Body of pancreas (tissue), 4 donors: ENCODE measurements at regions not wholly inside any gene's neighbourhood (a gene's known extent, or its start where the extent isn't known, plus 50 kb on each side); places are given as distances from the start of the nearest gene placed in this dataset.

Experiments used
- ATAC-seq: fragments of 150-250 bp; one replicate; pipeline ENCODE4 v1.9.1; 2016
- DNase-seq, 4 donors: peaks; one replicate each; pipeline ENCODE4 v3.0.0-alpha.2; 2019
- H3K27ac ChIP-seq, 4 donors: fragments of 200-600 bp; sonication (generic); 1 replicate in 3 of 4; 2 replicates in 1 of 4; pipeline versions ENCODE4 v1.5.1 to v1.6.1; 2016 to 2019; ENCODE audit warnings: mild to moderate bottlenecking in 1 of 4, mixed read lengths in 1 of 4, moderate library complexity in 1 of 4
- H3K27me3 ChIP-seq, 2 donors: fragments of 200-600 bp; sonication (generic); one replicate each; pipeline ENCODE4 v1.6.0; 2016; ENCODE audit warnings: mild to moderate bottlenecking in 1 of 2
- H3K36me3 ChIP-seq, 2 donors: fragments of 200-600 bp; sonication (generic); replicated peaks in 1 of 2; 2 replicates each; pipeline ENCODE4 v1.5.1; 2016; ENCODE audit warnings: low read depth in 2 of 2; ENCODE audit not compliant: insufficient read depth in 1 of 2
- H3K4me1 ChIP-seq: fragments of 200-600 bp; sonication (generic); one replicate; pipeline ENCODE4 v1.6.0; 2016
- H3K4me3 ChIP-seq, 2 donors: fragments of 200-600 bp; sonication (generic); 1 replicate in 1 of 2; 2 replicates in 1 of 2; pipeline ENCODE4 v1.5.1; 2016 to 2019
- H3K9me3 ChIP-seq, 3 donors: fragments of 200-600 bp; sonication (generic); 1 replicate in 2 of 3; 2 replicates in 1 of 3; pipeline ENCODE4 v1.5.1; 2016
- CTCF ChIP-seq, 7 experiments: fragments of 450-650 bp in 4 of 7; fragments of 200-600 bp in 3 of 7; sonication (generic) in 3 of 7; IDR thresholded peaks; one replicate each; pipeline ENCODE4 v1.5.1; 2016 to 2019; ENCODE audit warnings: antibody characterized with exemption in 7 of 7
- POLR2A ChIP-seq, 3 donors: fragments of 450-650 bp; IDR thresholded peaks; one replicate each; pipeline ENCODE4 v1.6.1; 2016; ENCODE audit warnings: antibody characterized with exemption in 3 of 3, mild to moderate bottlenecking in 2 of 3
- WGBS, 2 donors: methylation state at CpG; one replicate each; pipeline ENCODE4 v1.1.5; 2017; 5-methylcytosine and 5-hydroxymethylcytosine counted together
- intact Hi-C: fragments of 100-400 bp; cut with DNase I; formaldehyde crosslinking; loops from one replicate; pipeline ENCODE4 v1.15.1; 2023

GRCh38 chr18:43682196-43682595, 404.9 kb upstream of the SYT4 start:
- ATAC-seq (no peak), DNase-seq (no peak)
- Histone ChIP-seq H3K27ac (no peak overlapping the region), H3K4me3 (no peak overlapping the region), H3K36me3 (no peaks in the 10 kb centered on the region), H3K27me3 (no peaks in the 10 kb centered on the region), H3K4me1 (no peaks in the 10 kb centered on the region), H3K9me3 (no peaks in the 10 kb centered on the region)
- intact Hi-C loops: no loop called here
- TF ChIP-seq POLR2A (IDR thresholded peaks at IDR 0.05): no peak
- no peak for TF ChIP-seq CTCF (IDR thresholded peaks at IDR 0.05)
- 85 to 89% methylated on average over 7 of the region's 7 CpGs for WGBS, 2 donors

DNA sequence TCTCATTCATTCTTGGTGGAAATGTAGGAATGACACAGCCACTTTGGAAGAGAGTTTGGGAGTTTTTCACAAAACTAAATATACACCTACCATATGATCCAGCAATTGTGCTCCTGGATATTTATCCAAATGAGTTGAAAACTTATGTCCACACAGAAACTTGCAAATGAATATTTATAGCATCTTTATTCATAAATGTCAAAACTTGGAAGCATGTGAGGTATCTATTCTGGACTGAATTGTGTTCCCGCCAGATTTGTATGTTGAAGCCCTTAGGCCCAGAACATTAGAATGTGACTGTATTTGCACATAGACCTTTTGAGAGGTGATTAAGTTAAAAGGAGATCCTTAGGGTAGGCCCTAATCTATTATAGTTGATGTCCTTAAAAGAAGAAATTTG, 409.4 kb upstream of the SYT4 start:
- H3K9me3 ChIP-seq: no peaks in the 10 kb centered on the region
- no peak overlapping the region for H3K4me3 ChIP-seq
- WGBS, 2 donors: 95 to 96% methylated on average over 1 of the region's 1 CpG
- no peaks in the 10 kb centered on the region for H3K36me3 ChIP-seq
- no peak for DNase-seq
- no peaks in the 10 kb centered on the region for H3K27me3 ChIP-seq
- H3K27ac ChIP-seq: no peak overlapping the region
- H3K4me1 ChIP-seq: no peaks in the 10 kb centered on the region
- intact Hi-C loops: no loop called here
- TF ChIP-seq POLR2A (IDR thresholded peaks at IDR 0.05) (no peak), CTCF (IDR thresholded peaks at IDR 0.05) (no peak)
- ATAC-seq: no peak

DNA sequence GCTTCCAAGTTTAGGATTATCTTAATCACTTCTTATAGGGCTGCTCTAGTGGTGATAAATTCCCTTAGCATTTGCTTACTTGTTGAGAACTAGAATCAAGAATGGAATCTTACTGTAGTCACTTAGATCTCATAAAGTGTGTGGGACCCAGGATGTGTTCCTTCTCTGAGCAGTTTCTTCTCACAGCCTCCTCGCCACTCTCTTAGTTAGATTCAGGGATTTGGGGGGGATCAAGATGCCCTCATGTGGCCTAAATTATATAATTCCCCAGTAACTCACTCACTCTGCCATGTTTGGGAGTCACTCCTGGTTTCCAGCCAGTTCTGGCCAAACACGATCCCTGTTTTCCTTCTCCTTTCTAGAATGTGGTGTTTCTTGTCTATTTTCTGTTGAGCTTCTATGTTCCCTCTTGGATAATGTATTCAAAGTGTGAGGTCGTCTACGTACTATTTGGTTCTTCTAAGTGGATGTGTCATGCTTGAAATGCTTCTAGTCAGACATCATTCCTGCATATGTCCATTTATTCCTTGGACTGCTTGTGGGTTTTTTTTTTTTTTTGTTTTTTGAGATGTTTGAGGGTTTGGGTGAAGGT, 414.9 kb upstream of the SYT4 start:
- no peaks in the 10 kb centered on the region for H3K27me3 ChIP-seq
- H3K36me3 ChIP-seq: no peaks in the 10 kb centered on the region
- no peak overlapping the region for H3K4me3 ChIP-seq
- no peak for ATAC-seq
- no peaks in the 10 kb centered on the region for H3K9me3 ChIP-seq
- 76 to 80% methylated on average over 4 of the region's 4 CpGs for WGBS, 2 donors
- DNase-seq: no peak
- H3K4me1 ChIP-seq: no peaks in the 10 kb centered on the region
- H3K27ac ChIP-seq: no peak overlapping the region
- no peak for TF ChIP-seq POLR2A (IDR thresholded peaks at IDR 0.05)
- no peak for TF ChIP-seq CTCF (IDR thresholded peaks at IDR 0.05)
- intact Hi-C loops: no loop called here

DNA sequence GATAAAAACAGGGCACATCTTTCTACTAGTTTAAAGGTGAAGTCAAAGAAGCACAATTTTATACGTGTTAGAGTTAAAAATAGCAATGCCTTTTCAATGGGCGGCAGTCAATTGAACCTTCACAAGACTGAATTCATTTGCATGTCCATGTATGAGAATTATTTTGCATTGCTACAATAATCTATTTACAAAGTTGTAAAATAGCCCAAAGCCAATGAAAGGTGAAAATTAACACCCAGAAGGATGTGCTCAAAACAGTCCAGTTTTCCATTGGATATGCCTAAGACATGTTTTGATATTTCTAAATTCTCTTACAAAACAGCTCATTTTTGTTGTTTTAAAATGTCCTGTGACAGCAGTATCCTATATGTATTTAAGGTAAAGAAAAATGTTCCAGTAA, 425.1 kb upstream of the SYT4 start:
- TF ChIP-seq CTCF (IDR thresholded peaks at IDR 0.05): no peak
- TF ChIP-seq POLR2A (IDR thresholded peaks at IDR 0.05): no peak
- intact Hi-C loops: no loop called here

GRCh38 chr18:43703050-43703449, 425.8 kb upstream of the SYT4 start:
- no peak for TF ChIP-seq CTCF (IDR thresholded peaks at IDR 0.05)
- TF ChIP-seq POLR2A (IDR thresholded peaks at IDR 0.05): no peak
- ATAC-seq (no peak), DNase-seq (no peak)
- no peaks in the 10 kb centered on the region for H3K9me3 ChIP-seq
- H3K27me3 ChIP-seq: no peaks in the 10 kb centered on the region
- intact Hi-C loops: no loop called here
- 53 to 58% methylated on average over 2 of the region's 2 CpGs for WGBS, 2 donors
- no peaks in the 10 kb centered on the region for H3K4me1 ChIP-seq
- no peaks in the 10 kb centered on the region for H3K36me3 ChIP-seq
- no peak overlapping the region for H3K27ac ChIP-seq
- no peak overlapping the region for H3K4me3 ChIP-seq

More for the DNA sequence above, 425.1 kb upstream of the SYT4 start:
- DNase-seq: no peak
- no peak for ATAC-seq
- WGBS, 2 donors: 78 to 83% methylated on average over 2 of the region's 2 CpGs
- H3K36me3 ChIP-seq: no peaks in the 10 kb centered on the region
- H3K27me3 ChIP-seq: no peaks in the 10 kb centered on the region
- no peaks in the 10 kb centered on the region for H3K9me3 ChIP-seq
- H3K4me1 ChIP-seq: no peaks in the 10 kb centered on the region
- H3K4me3 ChIP-seq: no peak overlapping the region
- H3K27ac ChIP-seq: no peak overlapping the region
